Ishikawa (cell line): ENCODE measurements at regions not wholly inside any gene's neighbourhood (a gene's known extent, or its start where the extent isn't known, plus 50 kb on each side); places are given as distances from the start of the nearest gene placed in this dataset.

ENCODE experiments used
- REST ChIP-seq: IDR thresholded peaks from 2 replicates; pipeline ENCODE4 v1.6.1; 2012; ENCODE audit warnings: low read depth, mild to moderate bottlenecking
- TAF1 ChIP-seq: IDR thresholded peaks from 2 replicates; pipeline ENCODE4 v1.6.1; 2012; ENCODE audit warnings: low read depth, mild to moderate bottlenecking
- TCF12 ChIP-seq: IDR thresholded peaks from 2 replicates; pipeline ENCODE4 v1.6.1; 2012; ENCODE audit warnings: low read depth

GRCh38 chr17:72446118-72446517, 325.3 kb downstream of the SOX9 start:
- TF ChIP-seq TCF12 (no peak), TAF1 (no peak), REST (no peak)
